ENCODE measurements at regions not wholly inside any gene's neighbourhood (a gene's known extent, or its start where the extent isn't known, plus 50 kb on each side); places are given as distances from the start of the nearest gene placed in this dataset.

GRCh38 chr4:27819246-27819645 is 958.6 kb downstream of the STIM2 start:
- TF ChIP-seq CTCF (IDR thresholded peaks at IDR 0.05; ENCODE audit: borderline replicate concordance, insufficient read depth, low read depth, low read length): no peak
- no peak overlapping the region for H3K4me3 ChIP-seq (ENCODE audit: low read depth, low read length)

GRCh38 chr4:27828843-27829242 is 968.2 kb downstream of the STIM2 start:
- H3K4me3 ChIP-seq (ENCODE audit: low read depth, low read length): no peak overlapping the region
- no peak for TF ChIP-seq CTCF (IDR thresholded peaks at IDR 0.05; ENCODE audit: borderline replicate concordance, insufficient read depth, low read depth, low read length)

GRCh38 chr4:27830251-27830650 is 969.6 kb downstream of the STIM2 start:
- TF ChIP-seq CTCF (IDR thresholded peaks at IDR 0.05; ENCODE audit: borderline replicate concordance, insufficient read depth, low read depth, low read length): no peak
- H3K4me3 ChIP-seq (ENCODE audit: low read depth, low read length): no peak overlapping the region

DNA sequence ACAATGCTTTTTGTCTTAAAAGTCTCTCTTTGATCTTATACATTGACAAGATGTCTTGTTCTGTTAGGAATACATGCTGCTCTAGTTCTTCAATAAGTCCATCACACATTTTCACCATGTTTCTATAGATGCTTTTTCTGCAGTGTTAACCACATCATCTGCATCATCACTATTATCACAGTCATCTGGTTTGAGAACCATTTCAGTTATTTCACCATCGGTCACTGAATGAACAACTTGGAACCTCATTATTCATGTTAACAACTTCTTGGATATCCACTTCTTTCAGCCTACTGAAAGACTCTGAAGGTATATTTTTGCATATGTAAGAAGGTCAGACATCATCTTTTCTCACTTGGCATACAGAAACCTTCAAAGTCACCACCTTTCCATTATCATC is 975.2 kb downstream of the STIM2 start:
- TF ChIP-seq CTCF (IDR thresholded peaks at IDR 0.05; ENCODE audit: borderline replicate concordance, insufficient read depth, low read depth, low read length): no peak
- no peak overlapping the region for H3K4me3 ChIP-seq (ENCODE audit: low read depth, low read length)

GRCh38 chr4:27836523-27836922 is 975.9 kb downstream of the STIM2 start:
- no peak for TF ChIP-seq CTCF (IDR thresholded peaks at IDR 0.05; ENCODE audit: borderline replicate concordance, insufficient read depth, low read depth, low read length)
- H3K4me3 ChIP-seq (ENCODE audit: low read depth, low read length): no peak overlapping the region

- no peak for TF ChIP-seq CTCF (IDR thresholded peaks at IDR 0.05; ENCODE audit: borderline replicate concordance, insufficient read depth, low read depth, low read length)
- no peak overlapping the region for H3K4me3 ChIP-seq (ENCODE audit: low read depth, low read length)
These were observed 983.1 kb downstream of the STIM2 start for GRCh38 chr4:27843776-27844175.

- TF ChIP-seq CTCF (IDR thresholded peaks at IDR 0.05; ENCODE audit: borderline replicate concordance, insufficient read depth, low read depth, low read length): no peak
- H3K4me3 ChIP-seq (ENCODE audit: low read depth, low read length): no peak overlapping the region
These were observed 983.7 kb downstream of the STIM2 start for GRCh38 chr4:27844376-27844775.
